ENCODE measurements at regions not wholly inside any gene's neighbourhood (a gene's known extent, or its start where the extent isn't known, plus 50 kb on each side); places are given as distances from the start of the nearest gene placed in this dataset.

DNA sequence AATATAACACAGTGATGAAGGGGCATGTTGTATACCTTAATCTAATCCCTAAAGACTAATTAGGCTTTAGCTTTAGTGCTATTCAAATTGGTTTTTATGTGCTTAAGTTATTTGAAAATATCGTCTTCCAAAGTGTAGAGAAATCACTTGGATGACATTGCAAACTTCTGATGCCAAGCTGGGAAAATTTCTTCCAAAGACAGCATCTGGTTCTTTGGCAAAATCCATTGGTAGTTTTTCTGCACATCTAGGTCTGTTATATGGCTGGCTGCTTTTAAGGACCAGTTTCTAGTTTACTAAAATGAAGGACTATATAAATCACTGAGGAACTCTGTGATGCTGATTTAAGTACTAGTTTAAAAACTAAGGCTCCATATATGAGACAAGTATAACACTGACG lies 2362.3 kb downstream of the PCDH9 start:
- Histone ChIP-seq H3K9me3 (ENCODE audit: control insufficient read depth, low read depth, low read length) (no peaks in the 10 kb centered on the region), H3K9ac (ENCODE audit: low read length) (no peak overlapping the region), H3K27ac (ENCODE audit: low read length) (no peak overlapping the region), H3K36me3 (ENCODE audit: control insufficient read depth, low read depth, low read length) (no peaks in the 10 kb centered on the region), H3K4me3 (ENCODE audit: low read length) (no peak overlapping the region), H3K4me1 (ENCODE audit: control insufficient read depth, low read depth, low read length) (no peaks in the 10 kb centered on the region), H3K27me3 (ENCODE audit: control insufficient read depth, insufficient read depth, low read length) (no peaks in the 10 kb centered on the region)

DNA sequence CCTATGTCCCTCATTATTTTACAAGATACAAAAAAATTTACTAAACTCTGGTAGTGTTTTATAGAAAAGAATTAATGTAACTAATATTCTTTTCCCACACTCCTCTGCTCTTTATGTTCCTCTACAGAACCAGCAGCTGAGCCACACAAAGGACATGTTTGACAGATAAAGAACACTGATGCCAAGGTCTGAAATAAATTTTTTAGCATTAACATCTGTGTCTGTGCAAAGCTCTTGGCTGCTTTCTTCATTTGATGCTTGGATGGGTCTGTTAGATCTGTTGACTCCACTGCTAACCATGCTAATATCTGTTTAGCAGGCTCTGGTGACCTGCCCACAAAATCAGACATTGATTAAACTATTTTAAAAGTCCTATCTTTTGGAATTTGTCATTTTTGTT lies 2363.8 kb downstream of the PCDH9 start:
- no peak overlapping the region for H3K4me3 ChIP-seq (ENCODE audit: low read length)
- no peaks in the 10 kb centered on the region for H3K4me1 ChIP-seq (ENCODE audit: control insufficient read depth, low read depth, low read length)
- no peaks in the 10 kb centered on the region for H3K36me3 ChIP-seq (ENCODE audit: control insufficient read depth, low read depth, low read length)
- no peak overlapping the region for H3K27ac ChIP-seq (ENCODE audit: low read length)
- no peaks in the 10 kb centered on the region for H3K9me3 ChIP-seq (ENCODE audit: control insufficient read depth, low read depth, low read length)
- H3K9ac ChIP-seq (ENCODE audit: low read length): no peak overlapping the region
- H3K27me3 ChIP-seq (ENCODE audit: control insufficient read depth, insufficient read depth, low read length): no peaks in the 10 kb centered on the region

DNA sequence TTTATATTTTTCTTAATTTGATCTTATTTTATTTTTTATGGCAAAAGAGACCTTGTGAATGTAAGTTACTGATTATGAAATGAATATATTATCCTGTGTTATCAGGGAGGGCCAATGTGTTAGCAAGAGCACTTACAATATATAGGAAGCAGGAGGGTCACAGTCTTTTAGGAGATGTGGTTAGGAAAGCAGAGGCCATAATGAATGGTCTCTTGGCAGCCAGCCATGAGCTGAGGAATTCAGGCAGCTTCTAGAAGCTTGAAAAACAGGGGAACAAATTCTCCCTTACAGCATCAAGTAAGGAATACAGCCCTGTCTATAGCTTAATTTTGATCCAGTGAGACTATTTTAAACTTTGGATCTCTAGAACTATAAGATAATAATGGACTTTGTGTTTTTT lies 2374.6 kb downstream of the PCDH9 start:
- H3K36me3 ChIP-seq (ENCODE audit: control insufficient read depth, low read depth, low read length): no peaks in the 10 kb centered on the region
- H3K9me3 ChIP-seq (ENCODE audit: control insufficient read depth, low read depth, low read length): peaks cover 2% of the 10 kb centered on the region
- no peak overlapping the region for H3K4me3 ChIP-seq (ENCODE audit: low read length)
- H3K9ac ChIP-seq (ENCODE audit: low read length): no peak overlapping the region
- H3K4me1 ChIP-seq (ENCODE audit: control insufficient read depth, low read depth, low read length): no peaks in the 10 kb centered on the region
- no peaks in the 10 kb centered on the region for H3K27me3 ChIP-seq (ENCODE audit: control insufficient read depth, insufficient read depth, low read length)
- no peak overlapping the region for H3K27ac ChIP-seq (ENCODE audit: low read length)

DNA sequence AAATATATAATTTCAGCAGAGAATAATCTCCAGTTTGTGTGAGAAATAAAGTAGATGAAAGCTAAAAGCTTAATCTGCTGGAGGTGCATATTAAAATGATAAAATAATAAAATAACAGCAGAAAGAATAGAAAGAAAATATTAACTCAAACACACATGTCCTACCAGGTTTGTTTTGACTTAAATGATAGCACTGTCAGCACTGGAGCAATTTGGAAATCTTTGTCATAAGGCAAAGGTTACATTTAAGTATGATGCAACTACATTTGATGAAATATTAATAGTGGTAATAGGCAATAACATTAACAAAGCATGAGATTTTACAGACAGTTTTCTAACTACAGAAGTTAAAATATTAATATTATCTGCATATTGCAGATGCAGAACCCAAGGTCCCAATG lies 2380.1 kb downstream of the PCDH9 start:
- no peaks in the 10 kb centered on the region for H3K4me1 ChIP-seq (ENCODE audit: control insufficient read depth, low read depth, low read length)
- no peak overlapping the region for H3K27ac ChIP-seq (ENCODE audit: low read length)
- H3K36me3 ChIP-seq (ENCODE audit: control insufficient read depth, low read depth, low read length): no peaks in the 10 kb centered on the region
- H3K4me3 ChIP-seq (ENCODE audit: low read length): no peak overlapping the region
- no peaks in the 10 kb centered on the region for H3K9me3 ChIP-seq (ENCODE audit: control insufficient read depth, low read depth, low read length)
- H3K27me3 ChIP-seq (ENCODE audit: control insufficient read depth, insufficient read depth, low read length): no peaks in the 10 kb centered on the region
- no peak overlapping the region for H3K9ac ChIP-seq (ENCODE audit: low read length)

DNA sequence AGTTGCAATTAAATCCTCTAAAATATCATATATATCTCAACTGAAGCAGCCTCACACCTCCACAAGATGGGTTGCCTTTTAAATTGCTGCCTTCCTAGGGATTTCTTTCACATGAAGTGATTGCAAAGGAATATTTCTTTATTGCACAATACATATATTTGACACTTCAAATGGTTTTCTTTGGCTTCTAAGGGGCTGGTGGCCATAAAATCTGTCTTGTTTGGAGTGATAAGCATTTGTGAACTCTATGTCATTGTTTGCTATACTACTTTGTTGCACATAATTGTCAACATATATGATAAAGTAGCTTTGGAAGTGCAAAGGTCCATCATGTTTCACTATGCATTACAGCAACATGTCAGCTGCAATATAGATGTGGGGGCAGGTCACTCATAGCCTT lies 2380.9 kb downstream of the PCDH9 start:
- Histone ChIP-seq H3K4me3 (ENCODE audit: low read length) (no peak overlapping the region), H3K9ac (ENCODE audit: low read length) (no peak overlapping the region), H3K27ac (ENCODE audit: low read length) (no peak overlapping the region), H3K4me1 (ENCODE audit: control insufficient read depth, low read depth, low read length) (no peaks in the 10 kb centered on the region), H3K9me3 (ENCODE audit: control insufficient read depth, low read depth, low read length) (no peaks in the 10 kb centered on the region), H3K36me3 (ENCODE audit: control insufficient read depth, low read depth, low read length) (no peaks in the 10 kb centered on the region), H3K27me3 (ENCODE audit: control insufficient read depth, insufficient read depth, low read length) (no peaks in the 10 kb centered on the region)

DNA sequence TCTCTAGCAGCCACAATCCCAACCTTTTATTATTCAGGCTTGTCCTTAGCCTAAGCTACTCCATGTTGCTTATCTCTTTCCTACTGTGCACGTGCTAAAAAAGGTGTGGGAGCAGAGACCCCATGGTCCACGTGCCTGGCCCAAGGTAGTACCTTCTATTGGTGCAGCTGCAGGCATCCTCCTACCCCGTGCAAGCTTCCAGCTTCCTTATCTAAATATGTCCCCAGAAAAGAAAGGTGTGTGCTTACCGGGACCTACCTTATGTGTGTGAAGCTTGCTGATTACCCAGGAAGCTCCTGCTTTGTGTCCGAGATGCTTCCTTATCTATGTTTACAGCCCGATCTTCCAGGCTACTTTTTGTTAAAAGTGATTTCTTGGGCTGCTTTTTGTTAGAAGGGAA lies 2382.4 kb downstream of the PCDH9 start:
- H3K9ac ChIP-seq (ENCODE audit: low read length): no peak overlapping the region
- no peaks in the 10 kb centered on the region for H3K36me3 ChIP-seq (ENCODE audit: control insufficient read depth, low read depth, low read length)
- no peak overlapping the region for H3K27ac ChIP-seq (ENCODE audit: low read length)
- H3K4me3 ChIP-seq (ENCODE audit: low read length): no peak overlapping the region
- no peaks in the 10 kb centered on the region for H3K9me3 ChIP-seq (ENCODE audit: control insufficient read depth, low read depth, low read length)
- H3K4me1 ChIP-seq (ENCODE audit: control insufficient read depth, low read depth, low read length): no peaks in the 10 kb centered on the region
- no peaks in the 10 kb centered on the region for H3K27me3 ChIP-seq (ENCODE audit: control insufficient read depth, insufficient read depth, low read length)

DNA sequence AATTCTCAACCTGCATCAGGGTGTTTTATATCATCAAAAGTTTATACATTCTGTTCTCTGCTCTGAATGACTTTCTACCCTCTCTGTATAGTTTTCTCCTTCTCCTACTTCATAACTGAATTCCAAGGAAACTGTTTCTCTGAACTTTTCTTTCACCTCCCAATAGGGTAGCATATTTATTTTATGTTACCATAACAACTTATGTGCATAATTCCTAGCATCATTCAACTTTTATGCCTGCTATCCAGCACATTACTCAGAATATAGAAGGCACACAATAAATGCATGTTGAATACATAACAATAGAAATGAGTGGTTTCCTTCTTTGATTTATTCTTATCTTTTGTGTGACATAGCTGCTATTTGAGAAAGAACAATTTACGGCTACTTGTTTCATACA lies 2385.0 kb downstream of the PCDH9 start:
- H3K36me3 ChIP-seq (ENCODE audit: control insufficient read depth, low read depth, low read length): no peaks in the 10 kb centered on the region
- no peaks in the 10 kb centered on the region for H3K27me3 ChIP-seq (ENCODE audit: control insufficient read depth, insufficient read depth, low read length)

DNA sequence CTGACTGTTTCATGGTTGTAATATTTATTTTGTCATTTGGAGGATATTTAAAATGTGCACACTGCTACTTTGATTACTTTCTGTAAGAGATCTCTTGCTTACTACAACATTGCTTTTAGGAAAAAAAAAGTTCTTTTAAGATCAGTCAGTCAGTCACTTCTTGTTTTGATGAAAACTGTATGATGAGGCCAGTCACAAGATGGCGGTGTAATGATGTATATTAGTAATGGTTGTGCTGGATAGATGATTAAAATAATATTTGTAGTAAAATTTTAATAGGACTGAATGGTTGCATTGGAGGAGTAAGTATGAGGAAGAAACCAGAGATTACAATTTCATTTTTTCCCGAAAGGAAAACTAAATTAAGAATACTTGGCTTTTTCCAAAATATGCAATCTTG lies 2411.1 kb downstream of the PCDH9 start:
- no peaks in the 10 kb centered on the region for H3K27me3 ChIP-seq (ENCODE audit: control insufficient read depth, insufficient read depth, low read length)
- H3K27ac ChIP-seq (ENCODE audit: low read length): no peak overlapping the region
- no peak overlapping the region for H3K9ac ChIP-seq (ENCODE audit: low read length)
- H3K9me3 ChIP-seq (ENCODE audit: control insufficient read depth, low read depth, low read length): no peaks in the 10 kb centered on the region
- no peaks in the 10 kb centered on the region for H3K4me1 ChIP-seq (ENCODE audit: control insufficient read depth, low read depth, low read length)
- H3K4me3 ChIP-seq (ENCODE audit: low read length): no peak overlapping the region
- no peaks in the 10 kb centered on the region for H3K36me3 ChIP-seq (ENCODE audit: control insufficient read depth, low read depth, low read length)

More for the DNA sequence above, 2385.0 kb downstream of the PCDH9 start:
- H3K27ac ChIP-seq (ENCODE audit: low read length): no peak overlapping the region
- no peak overlapping the region for H3K9ac ChIP-seq (ENCODE audit: low read length)
- H3K4me3 ChIP-seq (ENCODE audit: low read length): no peak overlapping the region
- H3K9me3 ChIP-seq (ENCODE audit: control insufficient read depth, low read depth, low read length): no peaks in the 10 kb centered on the region
- no peaks in the 10 kb centered on the region for H3K4me1 ChIP-seq (ENCODE audit: control insufficient read depth, low read depth, low read length)

DNA sequence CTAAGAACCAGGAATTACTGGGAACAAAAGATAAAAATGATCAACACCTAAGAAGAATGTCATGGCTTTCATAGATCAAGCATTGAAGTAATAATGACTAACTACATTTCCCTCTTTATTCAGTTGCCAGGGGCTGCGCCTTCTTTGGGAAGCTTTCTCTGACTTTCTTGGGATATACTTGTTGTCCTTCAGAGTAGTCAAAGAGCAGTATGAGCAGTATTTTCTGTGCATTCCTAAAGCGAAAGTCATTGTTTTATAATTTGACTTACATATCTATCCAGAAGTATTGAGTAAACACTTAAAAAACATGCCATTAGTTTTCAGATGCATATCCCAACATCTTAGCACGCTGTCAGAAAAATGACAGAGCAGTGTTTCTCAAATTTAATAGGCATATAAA lies 2412.4 kb downstream of the PCDH9 start:
- Histone ChIP-seq H3K27me3 (ENCODE audit: control insufficient read depth, insufficient read depth, low read length) (no peaks in the 10 kb centered on the region), H3K36me3 (ENCODE audit: control insufficient read depth, low read depth, low read length) (no peaks in the 10 kb centered on the region), H3K9me3 (ENCODE audit: control insufficient read depth, low read depth, low read length) (no peaks in the 10 kb centered on the region), H3K4me3 (ENCODE audit: low read length) (no peak overlapping the region), H3K4me1 (ENCODE audit: control insufficient read depth, low read depth, low read length) (no peaks in the 10 kb centered on the region), H3K27ac (ENCODE audit: low read length) (no peak overlapping the region), H3K9ac (ENCODE audit: low read length) (no peak overlapping the region)

DNA sequence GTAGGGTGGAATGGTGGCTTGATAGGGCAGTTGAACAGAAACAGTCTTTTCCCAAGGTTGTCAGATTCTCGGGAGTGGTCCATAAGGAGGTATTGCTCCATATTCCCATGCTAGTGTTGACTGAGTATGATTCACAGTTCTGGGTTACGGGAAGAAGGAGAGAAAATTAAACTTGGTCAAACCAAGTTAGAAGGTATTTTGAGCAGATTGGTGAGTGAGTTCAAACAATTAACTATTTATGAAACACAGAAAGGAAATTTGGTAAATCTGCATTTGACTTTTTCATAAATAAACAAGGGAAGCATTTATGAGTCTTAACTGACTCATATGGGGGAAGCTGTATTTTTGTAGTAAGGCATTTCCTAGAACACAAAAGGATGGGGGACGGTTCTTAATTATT lies 2419.4 kb downstream of the PCDH9 start:
- Histone ChIP-seq H3K27me3 (ENCODE audit: control insufficient read depth, insufficient read depth, low read length) (no peaks in the 10 kb centered on the region), H3K9ac (ENCODE audit: low read length) (no peak overlapping the region), H3K9me3 (ENCODE audit: control insufficient read depth, low read depth, low read length) (peaks cover 7% of the 10 kb centered on the region), H3K27ac (ENCODE audit: low read length) (no peak overlapping the region), H3K4me3 (ENCODE audit: low read length) (no peak overlapping the region), H3K36me3 (ENCODE audit: control insufficient read depth, low read depth, low read length) (no peaks in the 10 kb centered on the region), H3K4me1 (ENCODE audit: control insufficient read depth, low read depth, low read length) (no peaks in the 10 kb centered on the region)

DNA sequence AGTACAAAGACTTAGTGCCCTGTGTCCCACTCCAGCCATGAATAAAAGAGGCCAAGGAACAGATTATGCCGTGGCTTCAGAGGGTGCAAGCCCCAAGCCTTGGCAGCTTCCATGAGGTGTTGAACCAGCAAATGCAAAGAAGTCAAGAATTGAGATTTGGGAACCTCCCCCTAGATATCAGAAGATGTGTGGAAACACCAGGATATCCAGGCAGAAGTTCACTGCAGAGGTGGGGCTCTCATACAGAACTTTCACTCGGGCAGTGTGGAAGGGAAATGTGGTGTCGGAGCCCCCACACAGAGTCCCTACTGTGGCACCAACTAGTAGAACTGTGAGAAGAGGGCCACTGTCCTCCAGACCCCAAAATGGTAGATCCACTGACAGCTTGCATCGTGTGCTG lies 2421.4 kb downstream of the PCDH9 start:
- peaks cover 7% of the 10 kb centered on the region for H3K9me3 ChIP-seq (ENCODE audit: control insufficient read depth, low read depth, low read length)
- H3K4me3 ChIP-seq (ENCODE audit: low read length): no peak overlapping the region
- no peak overlapping the region for H3K9ac ChIP-seq (ENCODE audit: low read length)
- no peak overlapping the region for H3K27ac ChIP-seq (ENCODE audit: low read length)
- no peaks in the 10 kb centered on the region for H3K27me3 ChIP-seq (ENCODE audit: control insufficient read depth, insufficient read depth, low read length)
- no peaks in the 10 kb centered on the region for H3K36me3 ChIP-seq (ENCODE audit: control insufficient read depth, low read depth, low read length)
- H3K4me1 ChIP-seq (ENCODE audit: control insufficient read depth, low read depth, low read length): no peaks in the 10 kb centered on the region

DNA sequence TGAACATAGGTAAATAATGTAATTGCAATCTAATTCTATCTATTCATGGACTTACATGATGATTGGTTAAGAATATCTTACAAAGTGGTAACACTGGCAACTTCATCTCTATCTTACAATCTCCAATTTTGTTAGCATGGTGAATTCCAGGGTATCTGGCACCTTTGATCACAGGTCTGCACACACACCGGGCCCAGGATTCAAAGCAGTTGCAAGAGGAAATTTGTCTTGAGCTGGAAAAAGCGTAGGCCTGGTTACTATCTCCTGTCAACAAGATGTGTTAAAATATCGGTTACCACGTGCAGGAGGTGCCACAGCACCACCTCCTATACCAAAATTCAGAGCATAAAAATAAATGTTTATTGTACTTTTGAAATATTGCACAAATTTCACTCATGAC lies 2428.4 kb downstream of the PCDH9 start:
- Histone ChIP-seq H3K27ac (ENCODE audit: low read length) (no peak overlapping the region), H3K27me3 (ENCODE audit: control insufficient read depth, insufficient read depth, low read length) (no peaks in the 10 kb centered on the region), H3K36me3 (ENCODE audit: control insufficient read depth, low read depth, low read length) (no peaks in the 10 kb centered on the region), H3K9ac (ENCODE audit: low read length) (no peak overlapping the region), H3K4me3 (ENCODE audit: low read length) (no peak overlapping the region), H3K4me1 (ENCODE audit: control insufficient read depth, low read depth, low read length) (no peaks in the 10 kb centered on the region), H3K9me3 (ENCODE audit: control insufficient read depth, low read depth, low read length) (no peaks in the 10 kb centered on the region)

DNA sequence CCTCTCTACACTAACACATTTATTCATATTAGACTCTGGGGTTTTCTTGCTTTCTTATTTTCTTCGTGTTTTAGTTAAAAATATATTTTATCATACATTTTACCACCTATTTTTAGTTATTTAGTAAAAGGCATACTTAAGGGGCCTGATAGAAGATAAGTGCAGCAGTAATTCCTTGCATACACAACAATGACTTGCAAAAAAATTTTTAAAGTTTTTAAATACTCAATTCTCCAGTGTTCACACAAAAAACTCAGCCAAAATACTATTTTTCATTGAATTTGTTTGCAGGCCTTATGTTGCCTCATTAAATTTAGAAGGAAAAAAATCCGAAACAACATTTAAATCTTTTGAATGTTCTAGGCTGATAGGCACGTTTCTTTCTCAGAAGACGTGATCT lies 2431.7 kb downstream of the PCDH9 start:
- Histone ChIP-seq H3K27ac (ENCODE audit: low read length) (no peak overlapping the region), H3K9ac (ENCODE audit: low read length) (no peak overlapping the region), H3K4me1 (ENCODE audit: control insufficient read depth, low read depth, low read length) (no peaks in the 10 kb centered on the region), H3K36me3 (ENCODE audit: control insufficient read depth, low read depth, low read length) (no peaks in the 10 kb centered on the region), H3K9me3 (ENCODE audit: control insufficient read depth, low read depth, low read length) (no peaks in the 10 kb centered on the region), H3K4me3 (ENCODE audit: low read length) (no peak overlapping the region), H3K27me3 (ENCODE audit: control insufficient read depth, insufficient read depth, low read length) (no peaks in the 10 kb centered on the region)
